Fibroblast of lung (primary cell): ENCODE measurements at regions not wholly inside any gene's neighbourhood (a gene's known extent, or its start where the extent isn't known, plus 50 kb on each side); places are given as distances from the start of the nearest gene placed in this dataset.

Source experiments
- CTCF ChIP-seq, 2 donors: IDR thresholded peaks in 1 of 2; conservative IDR thresholded peaks in 1 of 2; 1 replicate in 1 of 2; 2 replicates in 1 of 2; pipeline ENCODE4 v1.5.1; 2011 to 2012; ENCODE audit warnings: low read length in 2 of 2, control low read depth in 1 of 2, inconsistent platforms in 1 of 2, low read depth in 1 of 2, mild to moderate bottlenecking in 1 of 2
- EZH2 ChIP-seq: IDR thresholded peaks from 2 replicates; pipeline ENCODE4 v1.5.1; 2012; ENCODE audit warnings: low read length, control low read depth, mild to moderate bottlenecking; ENCODE audit errors: missing control alignments

- TF ChIP-seq CTCF (conservative IDR thresholded peaks at IDR 0.05 in 1 of 2, IDR thresholded peaks at IDR 0.05 in 1 of 2; ENCODE audit: low read depth in 1 of 2, low read length in 2 of 2) (no peak), EZH2 (no peak)
These were observed 1807.9 kb downstream of the MRPL39 start for GRCh38 chr21:23799376-23799775.
